Thyroid gland (tissue), 4 donors: ENCODE measurements at regions not wholly inside any gene's neighbourhood (a gene's known extent, or its start where the extent isn't known, plus 50 kb on each side); places are given as distances from the start of the nearest gene placed in this dataset.

Experiments
- DNase-seq, 2 donors: peaks; one replicate each; pipeline ENCODE4 v3.0.0-alpha.2; 2019
- H3K27ac ChIP-seq, 3 donors: fragments of 200-600 bp; sonication (generic); 1 replicate in 2 of 3; 2 replicates in 1 of 3; pipeline ENCODE4 v1.5.1; 2016 to 2019; ENCODE audit warnings: mild to moderate bottlenecking in 1 of 3, moderate library complexity in 1 of 3
- H3K27me3 ChIP-seq: fragments of 200-600 bp; sonication (generic); one replicate; pipeline ENCODE4 v1.5.1; 2019
- H3K36me3 ChIP-seq, 2 donors: fragments of 200-600 bp; sonication (generic); one replicate each; pipeline ENCODE4 v1.5.1; 2016 to 2019
- H3K4me1 ChIP-seq, 2 donors: fragments of 200-600 bp; sonication (generic); one replicate each; pipeline ENCODE4 v1.5.1; 2017 to 2019
- H3K4me3 ChIP-seq, 3 donors: fragments of 200-600 bp; sonication (generic); replicated peaks in 1 of 3; 1 replicate in 2 of 3; 2 replicates in 1 of 3; pipeline ENCODE4 v1.5.1; 2016; ENCODE audit warnings: mild to moderate bottlenecking in 1 of 3
- H3K9me3 ChIP-seq: fragments of 200-600 bp; sonication (generic); one replicate; pipeline ENCODE4 v1.5.1; 2017
- POLR2A ChIP-seq, 2 donors: fragments of 450-650 bp; IDR thresholded peaks; one replicate each; pipeline ENCODE4 v1.6.1; 2017; ENCODE audit warnings: antibody characterized with exemption in 2 of 2, mild to moderate bottlenecking in 2 of 2, moderate library complexity in 1 of 2
- WGBS, 2 donors: methylation state at CpG; one replicate each; pipeline ENCODE4 v1.1.5; 2017; 5-methylcytosine and 5-hydroxymethylcytosine counted together
- intact Hi-C: fragments of 100-400 bp; cut with DNase I; formaldehyde crosslinking; loops from one replicate; pipeline ENCODE4 v1.15.1; 2023
- TF ChIP-seq, protein P1 (sequence below), 6 experiments: fragments of 200-600 bp in 3 of 6; fragments of 450-650 bp in 3 of 6; sonication (generic) in 3 of 6; IDR thresholded peaks; one replicate each; pipeline ENCODE4 v1.5.1; 2016 to 2019; ENCODE audit warnings: antibody characterized with exemption in 6 of 6, mild to moderate bottlenecking in 2 of 6, inconsistent platforms in 1 of 6, moderate library complexity in 1 of 6

DNA sequence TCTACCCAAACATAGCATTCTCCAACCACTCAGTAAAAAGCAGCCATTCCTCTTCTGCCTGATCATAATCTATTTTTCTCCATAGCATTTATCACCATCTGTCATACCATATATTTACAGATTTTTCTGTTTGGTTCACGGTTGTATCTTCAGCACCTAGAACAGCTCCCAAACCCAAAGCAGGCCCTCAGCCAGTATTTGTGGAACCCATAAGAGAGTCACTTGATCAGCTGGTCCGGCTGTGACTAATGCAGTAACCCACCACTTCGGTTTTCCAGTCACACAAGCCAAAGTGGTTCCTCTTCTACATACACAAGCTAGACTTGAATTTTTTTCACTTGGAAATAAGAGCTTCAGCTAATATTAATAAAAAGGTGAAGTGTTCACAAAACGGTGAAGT is 511.6 kb upstream of the CELF4 start:
- no peak overlapping the region for H3K4me3 ChIP-seq
- WGBS, 2 donors, result 34 to 42% methylated on average over 4 of the region's 4 CpGs
- no peaks in the 10 kb centered on the region for H3K27me3 ChIP-seq
- no peaks in the 10 kb centered on the region for H3K36me3 ChIP-seq
- H3K27ac ChIP-seq, result no peak overlapping the region
- no peaks in the 10 kb centered on the region for H3K9me3 ChIP-seq
- no peak for DNase-seq
- intact Hi-C loops, result no loop called here
- no peak for TF ChIP-seq POLR2A (IDR thresholded peaks at IDR 0.05)
- TF ChIP-seq, protein P1, sequence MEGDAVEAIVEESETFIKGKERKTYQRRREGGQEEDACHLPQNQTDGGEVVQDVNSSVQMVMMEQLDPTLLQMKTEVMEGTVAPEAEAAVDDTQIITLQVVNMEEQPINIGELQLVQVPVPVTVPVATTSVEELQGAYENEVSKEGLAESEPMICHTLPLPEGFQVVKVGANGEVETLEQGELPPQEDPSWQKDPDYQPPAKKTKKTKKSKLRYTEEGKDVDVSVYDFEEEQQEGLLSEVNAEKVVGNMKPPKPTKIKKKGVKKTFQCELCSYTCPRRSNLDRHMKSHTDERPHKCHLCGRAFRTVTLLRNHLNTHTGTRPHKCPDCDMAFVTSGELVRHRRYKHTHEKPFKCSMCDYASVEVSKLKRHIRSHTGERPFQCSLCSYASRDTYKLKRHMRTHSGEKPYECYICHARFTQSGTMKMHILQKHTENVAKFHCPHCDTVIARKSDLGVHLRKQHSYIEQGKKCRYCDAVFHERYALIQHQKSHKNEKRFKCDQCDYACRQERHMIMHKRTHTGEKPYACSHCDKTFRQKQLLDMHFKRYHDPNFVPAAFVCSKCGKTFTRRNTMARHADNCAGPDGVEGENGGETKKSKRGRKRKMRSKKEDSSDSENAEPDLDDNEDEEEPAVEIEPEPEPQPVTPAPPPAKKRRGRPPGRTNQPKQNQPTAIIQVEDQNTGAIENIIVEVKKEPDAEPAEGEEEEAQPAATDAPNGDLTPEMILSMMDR (IDR thresholded peaks at IDR 0.05), result no peak
- H3K4me1 ChIP-seq, result no peaks in the 10 kb centered on the region

DNA sequence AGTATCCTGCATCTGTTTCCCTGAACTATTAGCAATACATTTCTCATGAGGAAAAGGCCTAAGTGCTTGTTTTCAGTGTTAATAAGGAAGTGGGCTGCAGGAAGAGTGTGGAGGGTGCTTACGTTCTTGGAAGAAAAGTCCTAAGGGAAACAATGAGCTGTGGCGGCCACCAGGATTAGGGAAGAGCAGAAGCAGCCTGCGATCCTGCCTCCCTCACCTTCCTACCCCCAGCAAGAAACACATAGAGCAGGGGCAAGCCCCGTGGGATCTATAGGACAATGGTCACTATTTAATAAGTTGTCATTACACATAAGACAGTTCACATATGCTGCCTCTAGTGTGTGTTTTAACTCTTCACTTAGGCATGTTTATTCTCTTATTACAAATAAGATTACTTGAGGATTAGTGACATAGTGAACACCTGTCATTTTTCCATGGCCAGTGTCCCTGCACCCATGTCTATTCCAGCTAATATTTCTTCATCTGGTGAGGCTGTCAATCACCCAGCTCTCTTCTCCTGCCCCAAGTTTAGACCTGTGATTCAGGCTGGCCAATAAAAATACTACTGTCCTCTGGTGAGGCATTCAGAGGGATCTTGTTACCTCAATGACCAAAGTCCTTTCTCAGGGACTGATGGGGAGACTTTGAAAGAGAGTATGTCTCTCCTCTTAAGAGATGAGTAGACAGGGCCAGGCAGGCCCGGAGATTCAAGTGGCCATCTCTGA is 510.9 kb upstream of the CELF4 start:
- TF ChIP-seq POLR2A (IDR thresholded peaks at IDR 0.05), result no peak
- H3K4me3 ChIP-seq, result no peak overlapping the region
- WGBS, 2 donors, result 71 to 74% methylated on average over 5 of the region's 5 CpGs
- intact Hi-C loops, result no loop called here
- no peaks in the 10 kb centered on the region for H3K4me1 ChIP-seq
- DNase-seq, result no peak
- no peaks in the 10 kb centered on the region for H3K27me3 ChIP-seq
- no peaks in the 10 kb centered on the region for H3K9me3 ChIP-seq
- H3K27ac ChIP-seq, result no peak overlapping the region
- H3K36me3 ChIP-seq, result no peaks in the 10 kb centered on the region

DNA sequence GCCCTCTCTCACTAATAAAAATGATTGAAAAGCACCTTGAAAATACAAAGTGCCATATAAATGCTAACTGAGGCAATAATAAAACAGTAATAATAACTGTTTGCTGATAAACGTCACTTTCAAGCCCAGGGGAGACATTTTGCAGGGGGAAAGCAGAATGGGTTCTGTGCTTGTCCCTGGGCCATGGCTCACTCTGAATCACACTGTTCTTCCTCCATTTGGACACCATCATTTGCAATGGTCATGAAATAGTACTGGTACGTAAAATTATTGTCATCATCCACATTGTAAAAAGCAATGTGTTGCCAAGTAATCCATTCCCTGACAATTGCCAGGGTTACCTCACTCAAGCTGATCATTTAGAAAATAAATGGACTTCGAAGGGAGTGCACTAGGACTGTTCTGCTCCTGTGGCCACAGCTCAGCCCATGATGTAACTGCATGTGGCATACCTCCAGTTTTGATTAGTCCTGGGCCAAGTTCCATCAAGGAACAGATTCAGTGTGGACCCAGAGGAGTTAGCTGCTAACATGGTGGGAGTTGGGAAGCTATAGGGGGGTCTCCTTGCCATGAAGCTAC is 508.8 kb upstream of the CELF4 start:
- H3K4me1 ChIP-seq, result no peaks in the 10 kb centered on the region
- 59 to 74% methylated on average over 3 of the region's 3 CpGs for WGBS, 2 donors
- no peaks in the 10 kb centered on the region for H3K9me3 ChIP-seq
- intact Hi-C loops, result no loop called here
- no peaks in the 10 kb centered on the region for H3K36me3 ChIP-seq
- TF ChIP-seq, protein P1 (IDR thresholded peaks at IDR 0.05), result no peak
- TF ChIP-seq POLR2A (IDR thresholded peaks at IDR 0.05), result no peak
- H3K27me3 ChIP-seq, result no peaks in the 10 kb centered on the region
- no peak overlapping the region for H3K27ac ChIP-seq
- no peak overlapping the region for H3K4me3 ChIP-seq
- DNase-seq, result no peak

DNA sequence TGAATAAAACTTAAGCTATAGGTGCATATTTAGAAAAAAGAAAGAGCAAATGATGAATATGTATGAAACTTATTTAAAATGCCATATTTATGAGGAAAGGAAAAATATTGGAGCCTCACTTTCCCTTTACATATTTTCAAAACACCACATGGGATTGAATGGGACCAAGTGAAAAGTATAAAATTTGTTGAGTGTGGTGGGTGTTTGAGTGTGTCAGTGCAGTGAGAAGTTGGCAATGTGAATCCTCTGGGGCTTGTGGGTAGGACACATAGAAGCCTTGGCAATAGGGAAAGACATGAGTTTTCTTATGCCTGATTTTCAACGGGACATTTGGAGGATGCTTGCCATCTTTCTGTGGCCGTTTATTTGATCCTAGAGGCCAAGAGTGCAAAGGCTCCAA is 502.2 kb upstream of the CELF4 start:
- intact Hi-C loops, result no loop called here
- no peaks in the 10 kb centered on the region for H3K4me1 ChIP-seq

DNA sequence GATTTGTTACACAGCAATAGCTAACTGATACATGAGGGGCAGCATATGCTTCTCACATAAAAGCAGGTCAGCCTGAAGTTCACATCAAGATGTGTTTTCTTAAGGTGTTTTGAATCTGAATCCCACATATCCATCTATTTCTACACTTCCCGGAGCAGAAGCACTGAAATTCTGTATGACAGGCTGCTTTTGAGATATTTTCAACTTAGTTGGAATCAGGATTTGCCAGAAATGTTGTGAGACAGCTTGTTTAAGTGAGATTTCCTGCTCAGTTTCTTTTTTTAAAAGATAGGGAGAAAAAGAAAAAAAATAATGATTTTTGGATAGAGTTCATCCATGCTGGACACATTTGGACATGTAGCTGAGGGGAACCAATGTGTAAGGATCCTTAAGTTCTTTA is 501.5 kb upstream of the CELF4 start:
- intact Hi-C loops, result no loop called here

More for the DNA sequence above, 502.2 kb upstream of the CELF4 start:
- TF ChIP-seq, protein P1 (IDR thresholded peaks at IDR 0.05), result no peak
- no peak for TF ChIP-seq POLR2A (IDR thresholded peaks at IDR 0.05)
- no peak for DNase-seq
- no peaks in the 10 kb centered on the region for H3K27me3 ChIP-seq
- whole genome bisulfite sequencing, 2 donors, result 71 to 86% methylated on average over 2 of the region's 2 CpGs
- no peak overlapping the region for H3K4me3 ChIP-seq
- H3K9me3 ChIP-seq, result no peaks in the 10 kb centered on the region
- H3K36me3 ChIP-seq, result no peaks in the 10 kb centered on the region
- no peak overlapping the region for H3K27ac ChIP-seq

More for the DNA sequence above, 501.5 kb upstream of the CELF4 start:
- DNase-seq, result no peak
- TF ChIP-seq, protein P1 (IDR thresholded peaks at IDR 0.05), result no peak
- TF ChIP-seq POLR2A (IDR thresholded peaks at IDR 0.05), result no peak
- H3K4me1 ChIP-seq, result no peaks in the 10 kb centered on the region
- H3K27ac ChIP-seq, result no peak overlapping the region
- no peak overlapping the region for H3K4me3 ChIP-seq
- no peaks in the 10 kb centered on the region for H3K27me3 ChIP-seq
- H3K36me3 ChIP-seq, result no peaks in the 10 kb centered on the region
- WGBS, 2 donors, result 78 to 86% methylated on average over 1 of the region's 1 CpG
- H3K9me3 ChIP-seq, result no peaks in the 10 kb centered on the region
